Cardiac muscle cell (in vitro differentiated cells and primary cell): ENCODE measurements at regions not wholly inside any gene's neighbourhood (a gene's known extent, or its start where the extent isn't known, plus 50 kb on each side); places are given as distances from the start of the nearest gene placed in this dataset.

Experiments
- DNase-seq, 2 donors: peaks; one replicate each; pipeline versions ENCODE4 v3.0.0 to v3.0.0-alpha.2; 2010 to 2017; ENCODE audit warnings: low read depth in 1 of 2, low spot score in 1 of 2
- H3K27ac ChIP-seq: fragments of 200-600 bp; sonication (generic); 2 replicates; pipeline ENCODE4 v1.5.1; 2016
- H3K27me3 ChIP-seq: fragments of 200-600 bp; sonication (generic); 2 replicates; pipeline ENCODE4 v1.6.0; 2016; ENCODE audit warnings: control low read depth
- H3K36me3 ChIP-seq: fragments of 200-600 bp; sonication (generic); 2 replicates; pipeline ENCODE4 v1.5.1; 2016; ENCODE audit warnings: control low read depth
- H3K4me1 ChIP-seq: fragments of 200-600 bp; sonication (generic); 2 replicates; pipeline ENCODE4 v1.8.1; 2017; ENCODE audit warnings: low read depth, mild to moderate bottlenecking, mixed run types
- H3K4me3 ChIP-seq: fragments of 200-600 bp; sonication (generic); 2 replicates; pipeline ENCODE4 v1.5.1; 2016; ENCODE audit warnings: mild to moderate bottlenecking
- H3K9me3 ChIP-seq: fragments of 200-600 bp; sonication (generic); 2 replicates; pipeline ENCODE4 v1.5.1; 2017; ENCODE audit warnings: low read depth, mild to moderate bottlenecking, control low read depth
- CTCF ChIP-seq: IDR thresholded peaks from 2 replicates; pipeline ENCODE4 v1.5.1; 2012; ENCODE audit warnings: low read depth, mild to moderate bottlenecking, low read length

GRCh38 chr4:56748271-56748670 is 67.2 kb upstream of the HOPX start:
- Histone ChIP-seq H3K36me3 (no peaks in the 10 kb centered on the region), H3K9me3 (no peaks in the 10 kb centered on the region), H3K4me1 (no peaks in the 10 kb centered on the region), H3K4me3 (no peak overlapping the region), H3K27me3 (no peaks in the 10 kb centered on the region), H3K27ac (no peak overlapping the region)
- no peak for TF ChIP-seq CTCF
- DNase-seq: no peak

- no peak overlapping the region for H3K4me3 ChIP-seq
- no peaks in the 10 kb centered on the region for H3K36me3 ChIP-seq
- H3K4me1 ChIP-seq: no peaks in the 10 kb centered on the region
- no peaks in the 10 kb centered on the region for H3K27me3 ChIP-seq
- no peaks in the 10 kb centered on the region for H3K9me3 ChIP-seq
- H3K27ac ChIP-seq: no peak overlapping the region
- no peak for TF ChIP-seq CTCF
- DNase-seq: no peak
Measured at GRCh38 chr4:56746639-56747038, 65.5 kb upstream of the HOPX start.

- DNase-seq: peak in 1 of 2 donors; percentile 13
- H3K4me1 ChIP-seq: no peaks in the 10 kb centered on the region
- H3K9me3 ChIP-seq: no peaks in the 10 kb centered on the region
- TF ChIP-seq CTCF: no peak
- no peaks in the 10 kb centered on the region for H3K36me3 ChIP-seq
- no peak overlapping the region for H3K4me3 ChIP-seq
- no peaks in the 10 kb centered on the region for H3K27me3 ChIP-seq
- no peak overlapping the region for H3K27ac ChIP-seq
Measured at GRCh38 chr4:56745042-56745441, 63.9 kb upstream of the HOPX start.

- no peak for DNase-seq
- TF ChIP-seq CTCF: no peak
- no peaks in the 10 kb centered on the region for H3K36me3 ChIP-seq
- no peaks in the 10 kb centered on the region for H3K4me1 ChIP-seq
- H3K27me3 ChIP-seq: no peaks in the 10 kb centered on the region
- H3K9me3 ChIP-seq: no peaks in the 10 kb centered on the region
- H3K27ac ChIP-seq: no peak overlapping the region
- H3K4me3 ChIP-seq: no peak overlapping the region
Measured at GRCh38 chr4:56744030-56744429, 62.9 kb upstream of the HOPX start.

- no peaks in the 10 kb centered on the region for H3K36me3 ChIP-seq
- no peak overlapping the region for H3K4me3 ChIP-seq
- no peaks in the 10 kb centered on the region for H3K27me3 ChIP-seq
- H3K27ac ChIP-seq: no peak overlapping the region
- H3K9me3 ChIP-seq: no peaks in the 10 kb centered on the region
- TF ChIP-seq CTCF: no peak
- H3K4me1 ChIP-seq: no peaks in the 10 kb centered on the region
- no peak for DNase-seq
Measured at GRCh38 chr4:56743550-56743949, 62.5 kb upstream of the HOPX start.
